ENCODE measurements at regions not wholly inside any gene's neighbourhood (a gene's known extent, or its start where the extent isn't known, plus 50 kb on each side); places are given as distances from the start of the nearest gene placed in this dataset.

DNA sequence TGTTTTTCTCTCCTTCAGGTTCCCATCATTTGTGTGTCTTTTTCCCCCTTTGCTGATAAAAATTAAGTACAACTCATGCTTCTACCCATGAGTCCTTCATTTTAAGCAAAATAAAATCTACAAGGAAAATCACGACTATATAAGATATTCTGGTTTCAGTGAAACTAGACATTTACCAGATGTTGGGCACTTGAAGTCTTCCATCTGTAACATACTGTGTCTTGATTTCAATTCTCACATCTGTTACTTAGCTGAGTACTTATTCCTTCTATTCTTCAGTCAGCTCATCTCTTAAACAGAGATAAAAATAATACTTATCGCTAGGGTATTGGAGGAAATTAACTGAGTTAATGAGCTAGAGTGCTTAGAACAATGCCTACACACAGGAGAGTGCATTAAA is 893.0 kb upstream of the SOX9 start (continued):
- TF ChIP-seq, protein P1, sequence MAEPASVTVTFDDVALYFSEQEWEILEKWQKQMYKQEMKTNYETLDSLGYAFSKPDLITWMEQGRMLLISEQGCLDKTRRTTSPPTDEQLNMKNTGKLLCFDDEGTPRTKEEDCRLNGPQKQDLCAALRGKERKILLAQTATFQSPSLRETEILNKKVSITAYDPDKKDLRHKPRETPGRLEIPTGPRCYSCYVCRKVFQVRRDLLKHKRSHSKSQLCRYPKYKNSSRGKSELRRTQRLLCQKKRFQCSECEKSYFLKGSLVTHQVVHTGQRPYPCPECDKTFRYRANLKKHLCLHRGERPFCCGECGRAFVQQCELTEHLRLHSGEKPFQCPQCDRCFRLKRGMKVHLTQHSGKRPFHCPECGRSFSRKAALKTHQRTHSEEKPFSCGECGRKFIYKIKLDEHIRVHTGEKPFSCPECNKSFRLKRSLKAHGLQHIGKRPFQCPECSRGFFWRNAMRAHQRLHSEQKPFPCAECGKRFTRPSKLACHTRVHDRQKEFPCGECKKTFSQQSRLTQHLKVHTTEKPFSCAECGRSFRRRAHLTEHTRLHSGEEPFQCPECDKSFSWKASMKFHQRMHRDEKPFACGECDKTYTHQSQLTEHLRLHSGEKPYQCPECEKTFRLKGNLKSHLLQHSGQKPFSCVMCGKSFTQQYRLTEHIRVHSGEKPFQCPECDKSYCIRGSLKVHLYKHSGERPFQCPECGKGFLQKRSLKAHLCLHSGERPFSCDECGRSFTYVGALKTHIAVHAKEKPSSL (CRISPR knock-in tag; conservative IDR thresholded peaks at IDR 0.05) = no peak
- TF ChIP-seq JUN (CRISPR knock-in tag; IDR thresholded peaks at IDR 0.05) (no peak), ZNF121 (CRISPR knock-in tag; IDR thresholded peaks at IDR 0.05) (no peak), GTF2I (CRISPR knock-in tag; conservative IDR thresholded peaks at IDR 0.05) (no peak), TEAD1 (CRISPR knock-in tag; IDR thresholded peaks at IDR 0.05) (no peak), NFYB (CRISPR knock-in tag; conservative IDR thresholded peaks at IDR 0.05; ENCODE audit: low read depth) (no peak), ZNF138 (CRISPR knock-in tag; conservative IDR thresholded peaks at IDR 0.05) (no peak), GABPB1 (CRISPR knock-in tag; IDR thresholded peaks at IDR 0.05) (no peak)
- TF ChIP-seq, protein P2, sequence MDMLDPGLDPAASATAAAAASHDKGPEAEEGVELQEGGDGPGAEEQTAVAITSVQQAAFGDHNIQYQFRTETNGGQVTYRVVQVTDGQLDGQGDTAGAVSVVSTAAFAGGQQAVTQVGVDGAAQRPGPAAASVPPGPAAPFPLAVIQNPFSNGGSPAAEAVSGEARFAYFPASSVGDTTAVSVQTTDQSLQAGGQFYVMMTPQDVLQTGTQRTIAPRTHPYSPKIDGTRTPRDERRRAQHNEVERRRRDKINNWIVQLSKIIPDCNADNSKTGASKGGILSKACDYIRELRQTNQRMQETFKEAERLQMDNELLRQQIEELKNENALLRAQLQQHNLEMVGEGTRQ (CRISPR knock-in tag; IDR thresholded peaks at IDR 0.05) = no peak
- TF ChIP-seq, protein P3, sequence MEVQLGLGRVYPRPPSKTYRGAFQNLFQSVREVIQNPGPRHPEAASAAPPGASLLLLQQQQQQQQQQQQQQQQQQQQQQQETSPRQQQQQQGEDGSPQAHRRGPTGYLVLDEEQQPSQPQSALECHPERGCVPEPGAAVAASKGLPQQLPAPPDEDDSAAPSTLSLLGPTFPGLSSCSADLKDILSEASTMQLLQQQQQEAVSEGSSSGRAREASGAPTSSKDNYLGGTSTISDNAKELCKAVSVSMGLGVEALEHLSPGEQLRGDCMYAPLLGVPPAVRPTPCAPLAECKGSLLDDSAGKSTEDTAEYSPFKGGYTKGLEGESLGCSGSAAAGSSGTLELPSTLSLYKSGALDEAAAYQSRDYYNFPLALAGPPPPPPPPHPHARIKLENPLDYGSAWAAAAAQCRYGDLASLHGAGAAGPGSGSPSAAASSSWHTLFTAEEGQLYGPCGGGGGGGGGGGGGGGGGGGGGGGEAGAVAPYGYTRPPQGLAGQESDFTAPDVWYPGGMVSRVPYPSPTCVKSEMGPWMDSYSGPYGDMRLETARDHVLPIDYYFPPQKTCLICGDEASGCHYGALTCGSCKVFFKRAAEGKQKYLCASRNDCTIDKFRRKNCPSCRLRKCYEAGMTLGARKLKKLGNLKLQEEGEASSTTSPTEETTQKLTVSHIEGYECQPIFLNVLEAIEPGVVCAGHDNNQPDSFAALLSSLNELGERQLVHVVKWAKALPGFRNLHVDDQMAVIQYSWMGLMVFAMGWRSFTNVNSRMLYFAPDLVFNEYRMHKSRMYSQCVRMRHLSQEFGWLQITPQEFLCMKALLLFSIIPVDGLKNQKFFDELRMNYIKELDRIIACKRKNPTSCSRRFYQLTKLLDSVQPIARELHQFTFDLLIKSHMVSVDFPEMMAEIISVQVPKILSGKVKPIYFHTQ (CRISPR knock-in tag; IDR thresholded peaks at IDR 0.05) = no peak

DNA sequence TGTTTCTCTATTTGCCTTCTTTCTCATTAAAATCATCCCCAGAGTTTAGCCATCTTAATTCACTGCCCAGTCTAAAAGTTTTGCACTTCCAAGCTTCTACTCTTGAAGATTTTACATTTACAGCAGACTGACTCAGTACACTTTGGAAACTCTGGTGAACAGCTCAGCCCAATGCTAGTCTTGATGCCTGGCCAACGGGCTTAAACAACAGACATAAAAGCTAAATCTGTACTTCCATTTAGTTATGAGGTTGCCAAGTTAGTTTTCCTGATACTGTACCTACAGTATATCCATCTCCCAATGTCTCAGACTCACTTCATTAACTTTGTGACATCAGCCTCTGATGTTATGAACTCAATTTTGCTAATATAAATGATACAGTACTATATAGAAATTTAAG is 891.8 kb upstream of the SOX9 start:
- CTCF ChIA-PET = no interaction called here
- Mint-ChIP-seq H3K4me3 (no peak overlapping the region), H3K4me1 (no peaks in the 10 kb centered on the region), H3K27me3 (ENCODE audit: low read depth) (no peaks in the 10 kb centered on the region), H3K27ac (no peak overlapping the region), H3K36me3 (no peaks in the 10 kb centered on the region), H3K9me3 (no peaks in the 10 kb centered on the region)
- POLR2A ChIA-PET = interaction anchor here (0.6 kb wide), 1 partner anchor 558 kb away, joined by 10 read pairs; no protein-coding TSS in a partner anchor
- DNase-seq (ENCODE audit: low spot score) = no peak
- no peak for ATAC-seq
- TF ChIP-seq ZNF416 (CRISPR knock-in tag; IDR thresholded peaks at IDR 0.05) (no peak), ZNF317 (CRISPR knock-in tag; IDR thresholded peaks at IDR 0.05; ENCODE audit: borderline replicate concordance, low read depth) (no peak), CREB1 (CRISPR knock-in tag; IDR thresholded peaks at IDR 0.05) (no peak), MXD4 (CRISPR knock-in tag; IDR thresholded peaks at IDR 0.05; ENCODE audit: borderline replicate concordance) (no peak)
- TF ChIP-seq, protein P4, sequence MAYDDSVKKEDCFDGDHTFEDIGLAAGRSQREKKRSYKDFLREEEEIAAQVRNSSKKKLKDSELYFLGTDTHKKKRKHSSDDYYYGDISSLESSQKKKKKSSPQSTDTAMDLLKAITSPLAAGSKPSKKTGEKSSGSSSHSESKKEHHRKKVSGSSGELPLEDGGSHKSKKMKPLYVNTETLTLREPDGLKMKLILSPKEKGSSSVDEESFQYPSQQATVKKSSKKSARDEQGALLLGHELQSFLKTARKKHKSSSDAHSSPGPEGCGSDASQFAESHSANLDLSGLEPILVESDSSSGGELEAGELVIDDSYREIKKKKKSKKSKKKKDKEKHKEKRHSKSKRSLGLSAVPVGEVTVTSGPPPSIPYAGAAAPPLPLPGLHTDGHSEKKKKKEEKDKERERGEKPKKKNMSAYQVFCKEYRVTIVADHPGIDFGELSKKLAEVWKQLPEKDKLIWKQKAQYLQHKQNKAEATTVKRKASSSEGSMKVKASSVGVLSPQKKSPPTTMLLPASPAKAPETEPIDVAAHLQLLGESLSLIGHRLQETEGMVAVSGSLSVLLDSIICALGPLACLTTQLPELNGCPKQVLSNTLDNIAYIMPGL (CRISPR knock-in tag; IDR thresholded peaks at IDR 0.05) = no peak
- TF ChIP-seq, protein P5, sequence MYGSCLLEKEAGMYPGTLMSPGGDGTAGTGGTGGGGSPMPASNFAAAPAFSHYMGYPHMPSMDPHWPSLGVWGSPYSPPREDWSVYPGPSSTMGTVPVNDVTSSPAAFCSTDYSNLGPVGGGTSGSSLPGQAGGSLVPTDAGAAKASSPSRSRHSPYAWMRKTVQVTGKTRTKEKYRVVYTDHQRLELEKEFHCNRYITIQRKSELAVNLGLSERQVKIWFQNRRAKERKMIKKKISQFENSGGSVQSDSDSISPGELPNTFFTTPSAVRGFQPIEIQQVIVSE (CRISPR knock-in tag; IDR thresholded peaks at IDR 0.05; ENCODE audit: borderline replicate concordance) = no peak
- TF ChIP-seq, protein P6, sequence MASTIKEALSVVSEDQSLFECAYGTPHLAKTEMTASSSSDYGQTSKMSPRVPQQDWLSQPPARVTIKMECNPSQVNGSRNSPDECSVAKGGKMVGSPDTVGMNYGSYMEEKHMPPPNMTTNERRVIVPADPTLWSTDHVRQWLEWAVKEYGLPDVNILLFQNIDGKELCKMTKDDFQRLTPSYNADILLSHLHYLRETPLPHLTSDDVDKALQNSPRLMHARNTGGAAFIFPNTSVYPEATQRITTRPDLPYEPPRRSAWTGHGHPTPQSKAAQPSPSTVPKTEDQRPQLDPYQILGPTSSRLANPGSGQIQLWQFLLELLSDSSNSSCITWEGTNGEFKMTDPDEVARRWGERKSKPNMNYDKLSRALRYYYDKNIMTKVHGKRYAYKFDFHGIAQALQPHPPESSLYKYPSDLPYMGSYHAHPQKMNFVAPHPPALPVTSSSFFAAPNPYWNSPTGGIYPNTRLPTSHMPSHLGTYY (CRISPR knock-in tag; IDR thresholded peaks at IDR 0.05) = no peak
- TF ChIP-seq, protein P7, sequence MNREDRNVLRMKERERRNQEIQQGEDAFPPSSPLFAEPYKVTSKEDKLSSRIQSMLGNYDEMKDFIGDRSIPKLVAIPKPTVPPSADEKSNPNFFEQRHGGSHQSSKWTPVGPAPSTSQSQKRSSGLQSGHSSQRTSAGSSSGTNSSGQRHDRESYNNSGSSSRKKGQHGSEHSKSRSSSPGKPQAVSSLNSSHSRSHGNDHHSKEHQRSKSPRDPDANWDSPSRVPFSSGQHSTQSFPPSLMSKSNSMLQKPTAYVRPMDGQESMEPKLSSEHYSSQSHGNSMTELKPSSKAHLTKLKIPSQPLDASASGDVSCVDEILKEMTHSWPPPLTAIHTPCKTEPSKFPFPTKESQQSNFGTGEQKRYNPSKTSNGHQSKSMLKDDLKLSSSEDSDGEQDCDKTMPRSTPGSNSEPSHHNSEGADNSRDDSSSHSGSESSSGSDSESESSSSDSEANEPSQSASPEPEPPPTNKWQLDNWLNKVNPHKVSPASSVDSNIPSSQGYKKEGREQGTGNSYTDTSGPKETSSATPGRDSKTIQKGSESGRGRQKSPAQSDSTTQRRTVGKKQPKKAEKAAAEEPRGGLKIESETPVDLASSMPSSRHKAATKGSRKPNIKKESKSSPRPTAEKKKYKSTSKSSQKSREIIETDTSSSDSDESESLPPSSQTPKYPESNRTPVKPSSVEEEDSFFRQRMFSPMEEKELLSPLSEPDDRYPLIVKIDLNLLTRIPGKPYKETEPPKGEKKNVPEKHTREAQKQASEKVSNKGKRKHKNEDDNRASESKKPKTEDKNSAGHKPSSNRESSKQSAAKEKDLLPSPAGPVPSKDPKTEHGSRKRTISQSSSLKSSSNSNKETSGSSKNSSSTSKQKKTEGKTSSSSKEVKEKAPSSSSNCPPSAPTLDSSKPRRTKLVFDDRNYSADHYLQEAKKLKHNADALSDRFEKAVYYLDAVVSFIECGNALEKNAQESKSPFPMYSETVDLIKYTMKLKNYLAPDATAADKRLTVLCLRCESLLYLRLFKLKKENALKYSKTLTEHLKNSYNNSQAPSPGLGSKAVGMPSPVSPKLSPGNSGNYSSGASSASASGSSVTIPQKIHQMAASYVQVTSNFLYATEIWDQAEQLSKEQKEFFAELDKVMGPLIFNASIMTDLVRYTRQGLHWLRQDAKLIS (CRISPR knock-in tag; IDR thresholded peaks at IDR 0.05; ENCODE audit: borderline replicate concordance) = no peak
- TF ChIP-seq, protein P8, sequence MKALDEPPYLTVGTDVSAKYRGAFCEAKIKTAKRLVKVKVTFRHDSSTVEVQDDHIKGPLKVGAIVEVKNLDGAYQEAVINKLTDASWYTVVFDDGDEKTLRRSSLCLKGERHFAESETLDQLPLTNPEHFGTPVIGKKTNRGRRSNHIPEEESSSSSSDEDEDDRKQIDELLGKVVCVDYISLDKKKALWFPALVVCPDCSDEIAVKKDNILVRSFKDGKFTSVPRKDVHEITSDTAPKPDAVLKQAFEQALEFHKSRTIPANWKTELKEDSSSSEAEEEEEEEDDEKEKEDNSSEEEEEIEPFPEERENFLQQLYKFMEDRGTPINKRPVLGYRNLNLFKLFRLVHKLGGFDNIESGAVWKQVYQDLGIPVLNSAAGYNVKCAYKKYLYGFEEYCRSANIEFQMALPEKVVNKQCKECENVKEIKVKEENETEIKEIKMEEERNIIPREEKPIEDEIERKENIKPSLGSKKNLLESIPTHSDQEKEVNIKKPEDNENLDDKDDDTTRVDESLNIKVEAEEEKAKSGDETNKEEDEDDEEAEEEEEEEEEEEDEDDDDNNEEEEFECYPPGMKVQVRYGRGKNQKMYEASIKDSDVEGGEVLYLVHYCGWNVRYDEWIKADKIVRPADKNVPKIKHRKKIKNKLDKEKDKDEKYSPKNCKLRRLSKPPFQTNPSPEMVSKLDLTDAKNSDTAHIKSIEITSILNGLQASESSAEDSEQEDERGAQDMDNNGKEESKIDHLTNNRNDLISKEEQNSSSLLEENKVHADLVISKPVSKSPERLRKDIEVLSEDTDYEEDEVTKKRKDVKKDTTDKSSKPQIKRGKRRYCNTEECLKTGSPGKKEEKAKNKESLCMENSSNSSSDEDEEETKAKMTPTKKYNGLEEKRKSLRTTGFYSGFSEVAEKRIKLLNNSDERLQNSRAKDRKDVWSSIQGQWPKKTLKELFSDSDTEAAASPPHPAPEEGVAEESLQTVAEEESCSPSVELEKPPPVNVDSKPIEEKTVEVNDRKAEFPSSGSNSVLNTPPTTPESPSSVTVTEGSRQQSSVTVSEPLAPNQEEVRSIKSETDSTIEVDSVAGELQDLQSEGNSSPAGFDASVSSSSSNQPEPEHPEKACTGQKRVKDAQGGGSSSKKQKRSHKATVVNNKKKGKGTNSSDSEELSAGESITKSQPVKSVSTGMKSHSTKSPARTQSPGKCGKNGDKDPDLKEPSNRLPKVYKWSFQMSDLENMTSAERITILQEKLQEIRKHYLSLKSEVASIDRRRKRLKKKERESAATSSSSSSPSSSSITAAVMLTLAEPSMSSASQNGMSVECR (CRISPR knock-in tag; IDR thresholded peaks at IDR 0.05; ENCODE audit: borderline replicate concordance) = no peak
